SU-DHL-6 (cell line): ENCODE measurements at regions not wholly inside any gene's neighbourhood (a gene's known extent, or its start where the extent isn't known, plus 50 kb on each side); places are given as distances from the start of the nearest gene placed in this dataset.

ENCODE experiments used
- EZH2phosphoT487 ChIP-seq: fragments of 200-600 bp; sonication (generic), shearing (Covaris generic); conservative IDR thresholded peaks from 2 replicates; pipeline ENCODE4 v1.6.1; 2018; ENCODE audit warnings: mild to moderate bottlenecking, antibody characterized with exemption, low read length, moderate library complexity, mixed read lengths
- TF ChIP-seq, protein P1 (sequence below): fragments of 200-600 bp; sonication (generic); IDR thresholded peaks from one replicate; pipeline ENCODE4 v1.5.1; 2017; ENCODE audit warnings: antibody characterized with exemption, mild to moderate bottlenecking, low read length, moderate library complexity; ENCODE audit not compliant: insufficient read depth, poor library complexity, severe bottlenecking

DNA sequence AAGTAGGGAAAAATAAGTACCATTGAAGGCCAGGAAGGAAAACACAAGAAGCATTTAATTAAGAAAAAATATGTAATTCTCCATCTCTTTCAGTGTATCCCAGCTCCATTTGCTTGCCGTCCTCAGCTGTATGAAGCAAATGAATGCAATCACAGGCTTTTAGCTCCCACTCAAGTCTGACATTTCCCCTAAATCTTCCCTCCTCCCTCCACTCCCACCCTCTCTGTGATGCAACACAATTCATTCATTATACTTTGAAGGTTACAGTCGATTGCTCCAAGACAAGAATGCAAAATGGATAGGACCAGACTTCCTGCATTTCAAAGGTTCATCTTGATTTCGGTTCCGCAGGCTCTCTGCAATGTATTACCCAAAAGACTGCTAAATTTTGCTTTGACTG lies 172.7 kb upstream of the SERPINE2 start:
- TF ChIP-seq, protein P1, sequence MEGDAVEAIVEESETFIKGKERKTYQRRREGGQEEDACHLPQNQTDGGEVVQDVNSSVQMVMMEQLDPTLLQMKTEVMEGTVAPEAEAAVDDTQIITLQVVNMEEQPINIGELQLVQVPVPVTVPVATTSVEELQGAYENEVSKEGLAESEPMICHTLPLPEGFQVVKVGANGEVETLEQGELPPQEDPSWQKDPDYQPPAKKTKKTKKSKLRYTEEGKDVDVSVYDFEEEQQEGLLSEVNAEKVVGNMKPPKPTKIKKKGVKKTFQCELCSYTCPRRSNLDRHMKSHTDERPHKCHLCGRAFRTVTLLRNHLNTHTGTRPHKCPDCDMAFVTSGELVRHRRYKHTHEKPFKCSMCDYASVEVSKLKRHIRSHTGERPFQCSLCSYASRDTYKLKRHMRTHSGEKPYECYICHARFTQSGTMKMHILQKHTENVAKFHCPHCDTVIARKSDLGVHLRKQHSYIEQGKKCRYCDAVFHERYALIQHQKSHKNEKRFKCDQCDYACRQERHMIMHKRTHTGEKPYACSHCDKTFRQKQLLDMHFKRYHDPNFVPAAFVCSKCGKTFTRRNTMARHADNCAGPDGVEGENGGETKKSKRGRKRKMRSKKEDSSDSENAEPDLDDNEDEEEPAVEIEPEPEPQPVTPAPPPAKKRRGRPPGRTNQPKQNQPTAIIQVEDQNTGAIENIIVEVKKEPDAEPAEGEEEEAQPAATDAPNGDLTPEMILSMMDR, result no peak
- no peak for TF ChIP-seq EZH2phosphoT487
